KBM-7 (cell line): ENCODE measurements at regions not wholly inside any gene's neighbourhood (a gene's known extent, or its start where the extent isn't known, plus 50 kb on each side); places are given as distances from the start of the nearest gene placed in this dataset.
A peak's percentile ranks its signal among the peaks of the same experiment; 100 is the strongest.
"Not testable (repeated sequence)": the region's sequence is repeated elsewhere in the genome, so short reads cannot be mapped to it uniquely, and the experiment has no call there.

Source experiments
- DNase-seq: peaks from one replicate; pipeline ENCODE4 v3.0.0-alpha.2; 2015
- in situ Hi-C: fragments of 300-500 bp; cut with MboI; formaldehyde crosslinking; loops from 2 replicates; pipeline ENCODE4 v1.14.3; 2020; ENCODE audit warnings: low sequenced_read_pairs, low pct_unique_long_range_greater_than_20kb, mixed read lengths

DNA sequence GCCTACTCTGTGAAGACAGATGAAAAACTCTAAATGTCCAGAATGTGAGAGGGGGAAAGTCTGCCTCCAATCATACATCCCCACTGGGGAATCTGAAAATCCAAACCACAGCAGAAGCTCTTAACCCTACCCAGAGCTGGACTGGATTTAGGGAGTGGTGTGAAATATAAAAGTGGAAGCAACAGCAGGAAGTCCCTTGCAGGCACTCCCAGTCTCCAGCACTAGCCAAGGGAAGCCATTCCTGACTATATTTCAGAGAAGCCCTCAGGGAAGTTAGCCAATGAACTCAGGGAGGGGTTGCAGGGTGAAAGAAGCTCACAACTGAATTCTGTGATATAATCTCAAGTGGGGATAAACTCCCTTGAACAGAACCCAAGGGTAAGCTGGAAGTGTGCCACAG is 51.5 kb downstream of the CRPPA start:
- in situ Hi-C loops = no loop called here
- no peak for DNase-seq

DNA sequence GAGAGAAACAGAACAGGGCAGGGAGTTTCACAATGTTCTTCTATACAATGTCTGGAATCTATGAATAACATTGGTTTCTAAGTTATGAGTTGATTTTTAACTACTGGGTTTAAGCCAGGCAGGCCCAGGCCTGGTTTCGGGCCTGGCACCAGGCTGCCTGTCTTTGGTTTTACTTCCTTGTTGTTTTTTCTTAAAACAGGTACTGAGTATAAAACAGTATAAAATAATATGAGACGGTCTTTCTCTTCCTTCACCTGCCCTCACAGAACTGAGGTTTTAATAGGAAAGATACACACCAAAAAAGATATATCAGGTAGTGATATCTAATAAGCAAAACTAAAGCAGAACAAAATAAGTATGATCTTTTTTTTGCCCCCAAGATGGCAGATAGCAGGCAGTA is 52.0 kb downstream of the CRPPA start:
- in situ Hi-C loops, DNase-seq: not testable (repeated sequence)

DNA sequence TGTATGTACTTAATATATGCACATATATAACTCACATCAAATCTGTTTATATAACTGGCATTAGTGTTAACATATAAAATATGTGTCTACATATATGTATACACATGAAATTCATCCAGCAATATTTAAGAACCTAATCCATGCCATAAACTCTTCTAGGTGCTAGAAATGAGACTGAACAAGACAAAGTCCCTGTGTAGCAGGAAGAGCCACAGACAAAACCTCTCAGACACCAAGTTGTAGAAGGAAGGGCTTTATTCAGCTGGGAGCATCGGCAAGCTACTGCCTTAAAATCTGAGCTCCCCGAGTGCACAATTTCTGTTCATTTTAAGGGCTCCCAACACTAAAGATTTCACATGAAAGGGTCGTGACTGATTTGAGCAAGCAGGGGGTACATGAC is 52.5 kb downstream of the CRPPA start:
- no peak for DNase-seq
- in situ Hi-C loops = no loop called here

DNA sequence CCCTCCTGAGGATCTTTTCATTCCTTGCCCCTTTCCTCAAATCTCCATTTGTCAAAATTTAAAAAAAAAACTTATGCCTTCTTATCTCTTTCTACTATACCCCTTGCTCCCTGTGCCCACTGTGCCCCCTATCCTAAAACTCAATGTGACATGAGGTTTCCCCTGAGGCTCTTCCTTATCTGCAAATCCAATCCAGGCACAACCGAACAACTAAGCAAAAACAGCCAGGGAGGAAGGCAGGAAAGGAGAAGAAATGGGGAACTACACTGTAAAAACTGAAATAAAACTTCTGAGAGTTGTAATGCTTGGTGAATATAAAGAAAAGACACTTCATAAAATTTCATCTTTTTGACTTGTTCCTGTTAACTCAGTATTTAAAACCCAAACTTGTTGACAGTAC is 54.2 kb downstream of the CRPPA start:
- peak; percentile 48 for DNase-seq
- in situ Hi-C loops = no loop called here

DNA sequence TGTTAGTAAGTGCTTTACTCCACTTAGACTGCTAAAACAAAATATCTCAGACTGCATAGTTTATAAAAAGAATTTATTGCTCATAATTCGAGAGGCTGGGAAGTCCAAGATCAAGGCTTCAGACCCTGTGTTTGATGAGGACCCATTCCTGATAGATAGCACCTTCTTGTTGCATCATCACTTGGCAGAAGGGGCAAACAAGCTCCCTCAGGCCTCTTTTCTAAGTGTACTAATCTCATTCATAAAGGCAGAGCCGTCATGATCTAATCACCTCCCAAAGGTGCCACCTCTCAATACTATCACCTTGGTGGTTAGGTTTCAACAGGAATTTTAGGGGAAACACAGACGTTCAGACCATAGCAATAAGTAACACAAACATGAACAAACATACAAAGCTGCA is 55.4 kb downstream of the CRPPA start:
- DNase-seq = no peak
- in situ Hi-C loops = no loop called here

DNA sequence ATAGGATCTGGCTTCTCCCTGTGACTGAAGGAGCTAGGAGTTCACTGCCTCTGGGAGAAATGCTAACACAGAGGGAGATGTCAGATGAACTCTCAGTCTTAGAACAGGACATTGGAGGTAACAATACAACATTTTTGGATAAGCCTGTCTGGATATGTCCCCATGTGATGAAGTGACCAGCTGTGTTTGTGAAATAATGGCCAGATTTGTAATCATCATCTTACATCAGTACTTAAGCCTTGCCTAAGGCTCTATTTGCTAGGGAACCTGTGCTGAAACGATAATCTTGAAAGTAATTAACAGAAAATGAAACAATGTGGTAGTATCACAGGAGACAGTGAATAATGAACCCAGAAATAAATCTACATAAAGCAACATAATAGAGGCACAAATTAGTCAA is 56.2 kb downstream of the CRPPA start:
- in situ Hi-C loops = no loop called here

DNA sequence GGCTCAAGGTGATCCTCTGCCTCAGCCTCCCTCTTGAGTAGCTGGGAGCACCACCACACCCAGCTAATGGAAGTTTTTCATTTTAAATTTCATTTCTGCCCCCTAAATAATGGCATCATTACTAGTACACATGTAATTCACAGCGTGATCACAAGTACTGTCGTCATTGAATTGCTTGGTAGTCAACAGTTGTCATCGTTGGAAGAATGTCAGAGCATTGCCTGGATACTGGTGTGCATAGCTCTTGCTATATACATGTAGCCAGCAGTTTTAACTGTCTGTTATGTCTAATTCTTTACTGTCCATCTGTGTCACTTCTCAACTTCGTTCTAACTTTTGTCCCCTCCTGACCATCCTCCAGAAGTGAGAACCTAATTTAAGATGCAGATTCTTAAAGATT is 62.1 kb downstream of the CRPPA start:
- in situ Hi-C loops = no loop called here
- no peak for DNase-seq

More for the DNA sequence above, 56.2 kb downstream of the CRPPA start:
- no peak for DNase-seq

DNA sequence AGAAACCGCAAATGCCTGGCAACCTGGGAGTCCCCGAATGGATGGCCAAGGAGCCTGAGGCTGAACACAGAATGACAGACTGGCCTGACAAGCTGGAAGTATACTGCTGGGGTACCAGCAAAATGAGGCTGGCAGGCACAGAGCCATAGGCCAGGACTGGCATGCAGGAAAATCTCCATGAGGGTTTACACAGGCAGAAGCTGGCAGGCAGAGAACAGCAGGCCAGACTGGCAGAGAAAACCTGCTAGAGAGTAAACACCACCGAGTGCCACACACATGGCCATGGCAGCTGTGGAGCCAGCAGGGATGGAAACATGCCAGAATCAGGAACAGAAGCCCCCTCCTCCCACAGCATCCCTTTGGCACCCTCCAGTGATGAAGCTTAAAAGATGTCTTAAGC is 63.4 kb downstream of the CRPPA start:
- in situ Hi-C loops = no loop called here
- DNase-seq = no peak

DNA sequence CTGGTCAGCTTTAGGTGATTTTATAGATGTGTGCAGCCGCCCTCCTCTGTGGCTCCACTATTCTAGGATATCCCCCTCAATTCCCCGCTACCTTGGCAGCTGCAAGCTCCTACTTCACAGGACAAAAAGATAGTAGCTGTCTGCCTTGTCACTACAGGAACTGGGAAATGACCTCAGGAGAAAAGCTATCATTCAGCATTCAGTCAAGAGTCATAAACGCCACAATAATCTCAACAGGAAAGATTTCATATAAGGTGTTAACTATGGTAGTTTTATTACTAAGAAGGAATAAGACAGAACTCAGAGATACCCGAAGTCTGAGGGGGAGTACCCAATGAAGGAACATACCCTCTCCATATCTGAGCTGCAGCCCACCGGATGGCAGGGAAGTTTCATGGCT is 63.9 kb downstream of the CRPPA start:
- no peak for DNase-seq
- in situ Hi-C loops = no loop called here

DNA sequence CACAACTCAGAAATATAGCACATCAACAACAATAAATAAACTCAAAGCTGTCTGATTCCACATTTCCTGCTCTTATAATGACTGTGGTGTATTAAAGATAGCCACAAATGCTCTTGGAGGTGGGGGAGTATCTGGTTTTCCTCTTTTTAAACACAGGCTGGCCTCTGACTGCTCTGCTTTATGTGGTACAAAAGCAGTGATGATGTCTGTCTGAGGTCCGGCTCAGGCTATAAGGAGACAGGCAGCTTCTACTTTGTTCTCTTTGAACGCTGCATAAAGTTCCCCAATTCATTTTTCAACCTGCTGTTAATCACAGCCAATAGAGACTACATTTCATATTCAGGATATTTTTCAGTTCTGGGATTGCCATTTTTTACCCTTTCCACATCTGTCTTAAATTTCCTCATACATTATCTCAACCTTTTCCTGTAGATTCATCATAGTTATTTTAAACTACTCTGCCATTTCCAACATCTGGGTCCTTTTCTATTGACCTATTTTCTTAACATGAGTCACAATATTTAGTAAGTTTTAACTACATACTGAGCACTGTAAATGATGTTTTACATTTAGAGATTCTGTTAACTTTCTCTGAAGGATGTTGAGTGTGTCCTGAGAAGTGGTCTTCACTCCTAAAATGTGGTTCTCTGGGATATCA is 64.9 kb downstream of the CRPPA start:
- peak; percentile 75 for DNase-seq
- in situ Hi-C loops = no loop called here

DNA sequence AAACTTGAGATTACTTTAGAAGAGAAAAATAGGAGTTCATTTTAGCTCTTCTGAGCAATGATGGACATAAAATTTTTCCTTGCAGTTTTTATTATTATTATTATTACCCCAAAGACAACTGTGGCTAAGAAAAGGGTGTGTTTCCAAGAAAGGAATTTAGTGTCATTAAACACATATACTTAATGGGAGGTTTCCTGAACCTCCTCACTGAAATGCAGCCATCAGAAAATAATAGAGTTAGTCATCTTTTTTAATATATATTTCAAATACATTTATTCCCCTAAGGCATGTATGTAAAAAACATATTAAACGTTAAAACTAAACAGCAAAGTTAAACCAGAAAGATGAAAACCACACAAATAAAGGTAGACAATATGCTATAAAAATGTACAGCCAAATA is 66.8 kb downstream of the CRPPA start:
- in situ Hi-C loops = no loop called here
- DNase-seq = no peak

DNA sequence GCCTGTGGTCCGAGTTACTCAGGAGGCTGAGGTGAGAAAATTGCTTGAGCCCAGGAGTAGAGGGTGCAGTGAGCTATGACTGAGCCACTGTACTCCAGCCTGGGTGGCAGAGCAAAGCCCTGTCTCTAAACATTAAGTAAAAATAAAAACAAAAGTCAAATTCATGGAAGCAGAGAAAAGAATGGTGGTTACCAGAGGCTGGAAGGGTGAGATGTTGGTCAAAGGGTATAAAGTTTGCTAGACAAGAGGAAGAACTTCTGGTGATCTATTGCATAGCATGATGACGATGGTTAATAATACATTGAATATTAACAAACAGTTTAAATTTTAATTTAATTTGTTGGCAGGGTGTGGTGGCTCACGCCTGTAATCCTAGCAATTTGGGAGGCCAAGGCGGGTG is 68.1 kb downstream of the CRPPA start:
- in situ Hi-C loops = no loop called here
- no peak for DNase-seq

DNA sequence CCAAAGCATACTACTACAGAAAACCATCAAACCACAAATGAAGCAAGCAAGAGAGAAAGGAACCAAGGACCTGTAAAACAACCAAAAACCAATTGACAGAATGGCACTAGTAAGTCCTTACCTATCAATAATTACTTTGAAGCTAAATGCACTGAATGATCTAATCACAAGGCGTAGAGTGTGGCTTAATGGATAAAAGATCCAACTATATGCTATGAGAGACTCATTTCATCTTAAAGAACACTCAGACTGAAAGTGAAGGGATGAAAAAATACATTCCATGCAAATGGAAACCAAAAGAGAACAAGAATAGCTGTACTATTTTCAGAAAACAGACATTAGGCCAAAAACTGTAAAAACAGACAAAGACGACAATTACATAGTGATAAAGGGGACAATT is 70.7 kb downstream of the CRPPA start:
- in situ Hi-C loops = no loop called here
- no peak for DNase-seq

DNA sequence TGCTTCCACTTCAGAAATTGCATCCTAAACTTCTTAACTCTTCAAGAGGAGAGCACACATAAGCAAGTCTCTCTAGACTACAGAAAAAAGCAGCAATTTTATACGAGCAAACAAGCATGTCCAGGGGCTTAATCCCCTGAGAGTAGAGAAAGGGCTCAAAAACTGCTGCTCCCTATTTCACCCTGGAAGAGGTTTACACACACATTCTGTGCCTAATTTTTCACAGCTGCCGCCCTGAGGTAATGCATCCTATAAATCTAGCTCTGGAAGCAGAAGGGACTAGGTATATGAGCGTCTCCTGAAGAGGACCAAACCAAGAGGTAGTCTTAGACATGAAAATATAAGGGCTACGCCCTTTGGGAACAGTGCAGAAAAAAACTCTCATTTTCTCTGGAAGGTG is 73.1 kb downstream of the CRPPA start:
- no peak for DNase-seq
- in situ Hi-C loops = no loop called here

DNA sequence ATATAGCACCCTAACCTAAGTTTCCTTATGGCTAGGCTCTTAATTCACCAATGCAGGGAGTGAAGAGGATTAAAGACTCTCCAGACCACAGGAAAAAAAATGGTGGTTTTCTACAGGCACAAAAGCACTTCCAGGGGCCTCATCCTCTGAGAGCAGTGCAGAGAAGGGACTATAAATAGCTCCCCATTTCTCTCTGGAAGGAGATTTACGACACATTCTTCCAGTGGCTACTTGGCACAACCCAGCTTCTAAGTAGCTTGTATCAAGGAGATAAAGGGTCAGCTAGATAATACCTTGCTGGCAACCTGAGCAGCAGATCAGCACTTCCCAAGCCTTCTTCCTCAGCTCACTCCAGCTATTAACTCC is 73.5 kb downstream of the CRPPA start:
- DNase-seq = peak; percentile 70
- in situ Hi-C loops = no loop called here

DNA sequence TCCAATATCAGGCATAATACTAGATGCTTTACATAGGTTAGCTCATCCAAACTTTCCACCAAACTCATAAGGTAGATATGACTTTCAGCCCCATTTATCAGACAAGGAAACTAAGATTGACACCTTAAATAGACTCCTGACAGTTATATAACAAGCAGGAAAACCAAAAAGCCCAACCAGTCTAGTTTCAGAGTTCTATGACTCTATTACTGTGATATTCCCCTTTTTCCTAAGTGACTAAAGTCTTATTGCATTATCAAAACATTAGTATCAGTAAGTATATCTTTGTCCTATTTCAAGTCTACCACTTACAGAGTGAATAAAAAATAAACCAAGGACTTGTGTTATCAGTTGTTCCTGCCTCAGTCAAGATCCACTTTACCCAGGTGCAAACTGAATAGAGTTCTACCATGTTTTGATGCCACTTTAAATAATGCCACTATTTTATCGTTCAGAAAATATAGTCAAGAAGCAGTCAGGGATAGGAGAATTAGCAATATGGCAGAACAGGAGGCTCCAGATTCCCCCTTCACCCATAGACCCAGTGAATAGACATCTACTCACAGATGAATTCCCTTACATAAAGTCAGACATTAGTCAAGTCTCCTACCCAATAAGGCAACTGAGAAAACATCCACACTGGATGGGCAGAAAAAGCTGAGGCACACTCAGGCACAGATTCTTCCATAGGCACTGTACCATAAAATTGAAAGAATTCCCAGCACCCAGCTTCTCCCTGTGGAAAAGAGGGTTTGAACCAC is 74.1 kb downstream of the CRPPA start:
- no peak for DNase-seq
- in situ Hi-C loops = no loop called here

DNA sequence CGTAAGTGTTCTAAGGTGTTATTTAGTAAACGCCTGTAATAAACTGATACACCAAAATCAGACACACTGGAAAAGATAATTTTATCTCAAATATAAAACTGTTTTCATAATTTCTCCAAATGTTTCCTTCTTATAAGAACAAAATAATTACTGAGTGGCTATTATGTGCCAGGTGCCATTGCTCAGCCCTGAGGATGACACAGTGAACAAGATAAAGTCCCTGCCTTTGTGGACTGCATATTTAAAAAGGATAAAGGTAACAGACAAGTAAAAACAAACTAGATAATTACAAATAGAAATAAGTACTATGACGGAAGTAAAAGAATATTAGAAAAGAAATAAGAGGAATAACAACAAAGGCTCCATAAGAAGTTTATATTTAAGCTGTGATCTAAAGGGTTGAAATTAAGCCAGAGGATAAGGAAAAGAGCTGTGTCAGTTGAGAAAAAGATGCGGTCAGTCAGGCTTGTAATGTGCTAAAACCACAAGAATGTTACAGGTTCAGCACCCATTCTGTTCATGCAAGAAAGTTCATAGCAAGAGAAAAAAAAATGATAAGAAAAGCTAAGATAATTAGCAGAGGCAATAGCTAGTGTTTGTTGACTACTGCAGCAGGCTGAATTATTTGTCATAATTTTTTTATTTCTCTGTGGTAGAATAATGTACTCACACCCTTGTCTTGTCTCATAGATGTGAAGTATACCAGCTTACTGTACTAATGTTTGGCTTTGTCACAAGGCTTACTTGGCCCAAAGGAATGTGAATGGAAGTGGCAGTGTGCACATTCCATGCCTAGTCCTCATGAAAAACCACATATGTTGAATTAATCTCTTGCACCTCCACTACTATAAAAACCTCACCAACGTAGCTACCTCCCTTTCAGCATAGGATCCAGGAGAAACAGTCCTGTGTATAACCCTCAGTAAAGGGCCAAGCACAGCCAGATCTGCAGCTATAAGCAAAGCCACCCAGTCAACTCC is 75.1 kb downstream of the CRPPA start:
- in situ Hi-C loops = no loop called here
- DNase-seq = peak; percentile 78

DNA sequence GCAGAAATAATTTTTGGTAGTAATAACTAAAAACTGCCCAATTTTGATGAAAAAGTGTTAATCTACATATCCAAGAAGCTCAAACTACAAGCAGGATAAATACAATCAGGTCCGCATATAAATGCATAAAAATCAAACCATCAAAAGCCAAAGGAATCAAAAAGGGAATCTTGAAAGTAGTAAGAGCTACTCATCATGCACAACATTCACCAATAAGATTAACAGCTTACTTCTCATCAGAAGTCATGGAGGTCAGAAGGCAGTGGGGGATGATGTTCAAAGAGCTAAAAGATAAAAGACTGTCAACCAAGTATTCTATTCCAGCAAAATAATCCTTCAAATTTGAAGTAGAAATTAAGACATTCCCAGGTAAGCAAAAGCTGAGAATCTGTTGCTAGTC is 76.4 kb downstream of the CRPPA start:
- no peak for DNase-seq
- in situ Hi-C loops = no loop called here

DNA sequence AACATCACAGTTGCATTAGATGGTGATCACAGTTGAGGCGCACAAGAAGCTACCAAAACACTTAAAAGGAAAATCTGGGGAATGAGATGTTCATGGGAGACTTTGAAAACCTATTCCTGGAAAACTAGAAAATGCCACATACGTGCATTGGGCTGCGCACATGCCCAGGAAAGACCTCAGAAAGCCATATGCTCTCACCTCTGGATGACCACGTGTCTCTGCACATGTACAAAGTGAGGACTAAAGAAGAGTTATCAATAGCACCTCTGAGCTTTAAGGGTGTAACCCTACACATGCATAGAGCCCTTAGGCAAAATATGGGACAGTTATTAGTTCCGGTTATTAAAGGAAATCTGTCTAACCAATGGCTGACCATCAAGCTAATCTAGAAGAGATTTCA is 77.7 kb downstream of the CRPPA start:
- in situ Hi-C loops = no loop called here
- DNase-seq = no peak

DNA sequence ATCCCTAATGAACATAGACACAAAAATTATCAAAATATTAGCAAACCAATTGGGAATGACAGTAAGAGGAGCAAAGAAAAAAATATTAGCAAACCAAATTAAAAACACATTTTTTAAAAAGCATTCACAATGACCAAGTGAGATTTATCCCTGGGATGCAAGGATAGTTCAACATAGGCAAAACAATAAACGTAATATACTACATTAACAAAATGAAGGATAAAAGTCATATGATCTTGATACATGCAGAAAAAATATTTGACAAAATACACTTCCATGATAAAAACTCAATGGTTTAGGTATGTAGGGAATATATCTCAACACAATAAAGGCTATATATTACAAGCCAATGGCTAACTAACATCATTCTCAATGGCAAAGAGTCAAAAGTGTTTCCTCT is 83.3 kb downstream of the CRPPA start:
- DNase-seq = no peak
- in situ Hi-C loops = no loop called here
